ENCODE measurements at regions not wholly inside any gene's neighbourhood (a gene's known extent, or its start where the extent isn't known, plus 50 kb on each side); places are given as distances from the start of the nearest gene placed in this dataset.

DNA sequence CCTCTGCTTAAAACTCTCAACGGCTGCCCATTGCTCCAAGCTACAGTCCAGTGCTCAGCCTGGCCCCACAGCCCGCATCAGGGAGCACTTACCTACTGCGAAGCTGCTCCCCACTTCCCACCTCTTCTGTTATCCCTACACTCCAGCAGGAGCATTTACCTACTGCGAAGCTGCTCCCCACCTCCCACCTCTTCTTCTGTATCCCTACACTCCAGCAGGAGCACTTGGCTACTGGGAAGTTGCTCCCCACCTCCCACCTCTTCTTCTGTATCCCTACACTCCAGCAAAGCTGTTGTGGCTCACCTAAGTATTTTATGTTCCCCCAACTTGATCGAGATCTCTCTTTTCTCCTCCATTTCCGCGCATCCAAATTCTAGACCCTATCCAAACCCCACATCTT is 563.3 kb upstream of the ZFP42 start:
- no peak for TF ChIP-seq POLR2A (IDR thresholded peaks at IDR 0.05)
- TF ChIP-seq, protein P1, sequence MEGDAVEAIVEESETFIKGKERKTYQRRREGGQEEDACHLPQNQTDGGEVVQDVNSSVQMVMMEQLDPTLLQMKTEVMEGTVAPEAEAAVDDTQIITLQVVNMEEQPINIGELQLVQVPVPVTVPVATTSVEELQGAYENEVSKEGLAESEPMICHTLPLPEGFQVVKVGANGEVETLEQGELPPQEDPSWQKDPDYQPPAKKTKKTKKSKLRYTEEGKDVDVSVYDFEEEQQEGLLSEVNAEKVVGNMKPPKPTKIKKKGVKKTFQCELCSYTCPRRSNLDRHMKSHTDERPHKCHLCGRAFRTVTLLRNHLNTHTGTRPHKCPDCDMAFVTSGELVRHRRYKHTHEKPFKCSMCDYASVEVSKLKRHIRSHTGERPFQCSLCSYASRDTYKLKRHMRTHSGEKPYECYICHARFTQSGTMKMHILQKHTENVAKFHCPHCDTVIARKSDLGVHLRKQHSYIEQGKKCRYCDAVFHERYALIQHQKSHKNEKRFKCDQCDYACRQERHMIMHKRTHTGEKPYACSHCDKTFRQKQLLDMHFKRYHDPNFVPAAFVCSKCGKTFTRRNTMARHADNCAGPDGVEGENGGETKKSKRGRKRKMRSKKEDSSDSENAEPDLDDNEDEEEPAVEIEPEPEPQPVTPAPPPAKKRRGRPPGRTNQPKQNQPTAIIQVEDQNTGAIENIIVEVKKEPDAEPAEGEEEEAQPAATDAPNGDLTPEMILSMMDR (IDR thresholded peaks at IDR 0.05): no peak
